AG04450 (cell line): ENCODE measurements at regions not wholly inside any gene's neighbourhood (a gene's known extent, or its start where the extent isn't known, plus 50 kb on each side); places are given as distances from the start of the nearest gene placed in this dataset.

Experiments used
- CTCF ChIA-PET: fragments of 300-600, 350-600 bp; formaldehyde crosslinking; extraction: SDS; loops from one replicate; lab custom pipeline; 2022; ENCODE audit warnings: antibody characterized with exemption, inconsistent platforms; lab: Charles Lee
- POLR2A ChIA-PET: fragments of 350-600 bp; formaldehyde crosslinking; extraction: SDS; loops from one replicate; lab custom pipeline; 2021; ENCODE audit warnings: antibody characterized with exemption, inconsistent platforms; lab: Yijun Ruan, JAX
- DNase-seq: peaks from one replicate; pipeline ENCODE4 v3.0.0-alpha.2; 2011; ENCODE audit warnings: low read depth, low spot score
- H3K27ac ChIP-seq: one replicate; pipeline ENCODE4 v1.5.1; 2012; ENCODE audit warnings: low read depth, low read length, control low read depth
- H3K27me3 ChIP-seq: one replicate; pipeline ENCODE4 v1.6.0; 2012; ENCODE audit warnings: low read length; ENCODE audit not compliant: control insufficient read depth, insufficient read depth
- H3K4me3 ChIP-seq: 2 replicates; pipeline ENCODE4 v1.5.1; 2011; ENCODE audit warnings: mild to moderate bottlenecking, low read depth, low read length, control low read depth
- H3K9me3 ChIP-seq: 2 replicates; pipeline ENCODE4 v1.5.1; 2012; ENCODE audit warnings: low read length; ENCODE audit not compliant: control insufficient read depth, insufficient read depth
- TF ChIP-seq, protein P1 (sequence below): IDR thresholded peaks from 2 replicates; pipeline ENCODE4 v1.5.1; 2011; ENCODE audit warnings: low read depth, low read length, control low read depth, inconsistent platforms

- POLR2A ChIA-PET = no interaction called here
Measured at GRCh38 chr1:95622609-95623008, 388.6 kb downstream of the RWDD3 start.

GRCh38 chr1:95625224-95625623 is 391.2 kb downstream of the RWDD3 start:
- Histone ChIP-seq H3K9me3 (no peaks in the 10 kb centered on the region), H3K4me3 (no peak overlapping the region), H3K27ac (no peak overlapping the region), H3K27me3 (no peaks in the 10 kb centered on the region)
- no peak for DNase-seq
- ChIA-PET CTCF (no interaction called here), POLR2A (no interaction called here)
- TF ChIP-seq, protein P1, sequence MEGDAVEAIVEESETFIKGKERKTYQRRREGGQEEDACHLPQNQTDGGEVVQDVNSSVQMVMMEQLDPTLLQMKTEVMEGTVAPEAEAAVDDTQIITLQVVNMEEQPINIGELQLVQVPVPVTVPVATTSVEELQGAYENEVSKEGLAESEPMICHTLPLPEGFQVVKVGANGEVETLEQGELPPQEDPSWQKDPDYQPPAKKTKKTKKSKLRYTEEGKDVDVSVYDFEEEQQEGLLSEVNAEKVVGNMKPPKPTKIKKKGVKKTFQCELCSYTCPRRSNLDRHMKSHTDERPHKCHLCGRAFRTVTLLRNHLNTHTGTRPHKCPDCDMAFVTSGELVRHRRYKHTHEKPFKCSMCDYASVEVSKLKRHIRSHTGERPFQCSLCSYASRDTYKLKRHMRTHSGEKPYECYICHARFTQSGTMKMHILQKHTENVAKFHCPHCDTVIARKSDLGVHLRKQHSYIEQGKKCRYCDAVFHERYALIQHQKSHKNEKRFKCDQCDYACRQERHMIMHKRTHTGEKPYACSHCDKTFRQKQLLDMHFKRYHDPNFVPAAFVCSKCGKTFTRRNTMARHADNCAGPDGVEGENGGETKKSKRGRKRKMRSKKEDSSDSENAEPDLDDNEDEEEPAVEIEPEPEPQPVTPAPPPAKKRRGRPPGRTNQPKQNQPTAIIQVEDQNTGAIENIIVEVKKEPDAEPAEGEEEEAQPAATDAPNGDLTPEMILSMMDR = no peak

More at GRCh38 chr1:95622609-95623008, 388.6 kb downstream of the RWDD3 start:
- CTCF ChIA-PET = no interaction called here
- no peak overlapping the region for H3K4me3 ChIP-seq
- DNase-seq = no peak
- no peak overlapping the region for H3K27ac ChIP-seq
- H3K9me3 ChIP-seq = no peaks in the 10 kb centered on the region
- no peaks in the 10 kb centered on the region for H3K27me3 ChIP-seq
- TF ChIP-seq, protein P1 = no peak

DNA sequence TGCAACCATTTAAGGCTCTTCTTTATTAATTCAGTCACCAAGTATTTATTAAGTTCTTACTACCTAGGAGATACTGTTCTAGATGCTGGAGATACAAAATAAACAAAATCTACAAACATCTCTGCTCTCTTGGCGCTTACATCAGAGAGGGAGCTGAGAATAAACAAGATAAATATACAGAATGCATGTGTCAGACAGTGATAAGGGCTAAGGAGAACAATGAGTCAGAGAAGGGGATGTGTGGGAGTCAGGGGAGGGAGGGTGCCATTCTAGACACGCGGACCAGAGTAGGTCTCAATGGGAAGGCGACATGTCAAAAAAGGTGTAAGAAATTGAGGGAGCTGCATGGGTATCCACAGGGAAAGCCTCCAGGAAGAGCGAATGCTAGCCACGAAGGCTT is 393.2 kb downstream of the RWDD3 start:
- no peak for DNase-seq
- TF ChIP-seq, protein P1 = no peak
- Histone ChIP-seq H3K27me3 (no peaks in the 10 kb centered on the region), H3K27ac (no peak overlapping the region), H3K9me3 (no peaks in the 10 kb centered on the region), H3K4me3 (no peak overlapping the region)
- POLR2A ChIA-PET = no interaction called here
- CTCF ChIA-PET = no interaction called here

DNA sequence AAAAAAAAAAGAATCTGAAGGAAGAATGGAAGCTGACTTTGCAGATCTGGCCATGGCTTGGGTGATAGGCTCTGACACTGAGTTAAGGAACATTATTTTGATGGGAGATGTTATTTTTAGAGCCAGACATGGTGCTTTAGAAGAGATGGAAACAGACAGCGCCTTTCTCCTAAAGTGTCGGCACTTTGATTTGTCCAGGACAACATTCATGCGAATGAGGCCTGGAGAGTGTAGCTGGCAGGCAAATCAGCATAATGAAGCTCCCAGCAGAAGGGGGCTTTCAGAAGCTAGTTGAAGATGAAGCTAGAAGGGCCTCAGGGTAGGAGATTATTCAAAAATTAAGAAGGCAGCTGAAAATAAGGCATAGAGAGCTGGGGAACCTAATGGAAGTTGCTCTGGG is 397.7 kb downstream of the RWDD3 start:
- TF ChIP-seq, protein P1 = no peak
- no peaks in the 10 kb centered on the region for H3K9me3 ChIP-seq
- H3K4me3 ChIP-seq = no peak overlapping the region
- ChIA-PET POLR2A (no interaction called here), CTCF (no interaction called here)
- no peak for DNase-seq
- H3K27ac ChIP-seq = no peak overlapping the region
- no peaks in the 10 kb centered on the region for H3K27me3 ChIP-seq

GRCh38 chr1:95635811-95636210 is 401.8 kb downstream of the RWDD3 start:
- Histone ChIP-seq H3K27ac (no peak overlapping the region), H3K9me3 (no peaks in the 10 kb centered on the region), H3K4me3 (no peak overlapping the region), H3K27me3 (no peaks in the 10 kb centered on the region)
- TF ChIP-seq, protein P1 = no peak
- ChIA-PET CTCF (no interaction called here), POLR2A (no interaction called here)
- DNase-seq = no peak
